T-helper 17 cell (primary cell): ENCODE measurements at regions not wholly inside any gene's neighbourhood (a gene's known extent, or its start where the extent isn't known, plus 50 kb on each side); places are given as distances from the start of the nearest gene placed in this dataset.

ENCODE experiments used
- ATAC-seq: fragments of 150-1000 bp; cut with Tn5 transposase; 2 replicates; pipeline ENCODE4 v1.10.0; 2021; ENCODE audit warnings: mild to moderate bottlenecking, moderate library complexity
- DNase-seq, 3 donors: peaks; one replicate each; pipeline versions ENCODE4 v3.0.0 to v3.0.0-alpha.2; 2020 to 2021
- H3K9me3 ChIP-seq: one replicate; pipeline ENCODE4 v1.7.0; 2013; ENCODE audit warnings: low read length, mild to moderate bottlenecking; ENCODE audit not compliant: control insufficient read depth, poor library complexity, severe bottlenecking
- H3K27ac Mint-ChIP-seq: one replicate; pipeline ENCODE4 v1.8.0; 2022; ENCODE audit warnings: mild to moderate bottlenecking, moderate library complexity, mixed read lengths
- H3K27me3 Mint-ChIP-seq: one replicate; pipeline ENCODE4 v1.8.0; 2022; ENCODE audit warnings: mixed read lengths
- H3K36me3 Mint-ChIP-seq: one replicate; pipeline ENCODE4 v1.8.0; 2022; ENCODE audit warnings: low read depth, mixed read lengths
- H3K4me1 Mint-ChIP-seq: one replicate; pipeline ENCODE4 v1.8.0; 2022; ENCODE audit warnings: mild to moderate bottlenecking, mixed read lengths
- H3K4me3 Mint-ChIP-seq: one replicate; pipeline ENCODE4 v1.8.0; 2022; ENCODE audit warnings: mild to moderate bottlenecking, moderate library complexity, mixed read lengths

DNA sequence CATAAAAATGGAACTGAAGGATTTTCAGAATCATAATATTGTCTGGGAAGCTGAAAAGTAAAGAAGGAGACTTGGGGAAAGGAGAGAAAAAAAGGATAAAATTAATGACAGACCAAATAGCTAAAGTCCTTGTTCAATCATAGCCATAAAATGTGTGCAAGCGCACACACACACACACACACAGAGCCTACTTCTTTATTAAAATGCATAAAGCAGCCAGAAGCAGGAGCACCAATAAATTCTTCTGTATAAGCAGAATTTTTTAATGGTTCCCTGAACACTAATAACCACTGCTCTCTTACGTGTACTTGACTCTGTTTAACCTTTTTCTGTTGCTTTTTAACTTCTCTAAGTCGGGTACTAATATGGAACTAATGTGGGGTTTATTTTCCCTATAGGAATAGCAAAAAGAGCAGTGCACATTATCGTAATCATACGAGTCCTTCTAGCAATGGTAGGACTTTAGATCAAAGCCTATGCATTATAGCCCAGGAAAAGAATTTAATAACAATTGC, 131.0 kb upstream of the PSMD7 start:
- H3K4me1 Mint-ChIP-seq = no peaks in the 10 kb centered on the region
- DNase-seq (no peak), ATAC-seq (no peak)
- no peak overlapping the region for H3K27ac Mint-ChIP-seq
- no peaks in the 10 kb centered on the region for H3K36me3 Mint-ChIP-seq
- no peaks in the 10 kb centered on the region for H3K9me3 ChIP-seq
- H3K4me3 Mint-ChIP-seq = no peak overlapping the region
- no peaks in the 10 kb centered on the region for H3K27me3 Mint-ChIP-seq

DNA sequence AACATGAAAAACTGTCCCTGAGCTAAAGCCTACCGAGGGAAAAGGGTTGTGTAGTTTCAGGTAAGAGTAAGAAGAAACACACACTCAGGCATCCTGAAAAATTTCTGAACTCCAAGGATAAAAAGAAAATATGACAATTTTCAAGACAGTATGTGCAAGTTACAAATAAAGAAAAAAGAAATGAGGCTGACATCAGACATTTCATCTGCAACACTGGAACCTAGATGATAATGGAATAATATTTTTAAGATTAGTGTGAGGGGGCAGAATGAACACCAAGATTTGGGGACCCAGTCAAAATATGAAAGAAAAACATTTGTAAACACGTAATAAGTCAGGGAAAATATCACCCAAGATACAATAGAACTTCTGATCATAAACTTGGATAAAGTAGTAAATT, 135.9 kb upstream of the PSMD7 start:
- H3K4me3 Mint-ChIP-seq = no peak overlapping the region
- no peak overlapping the region for H3K27ac Mint-ChIP-seq
- no peaks in the 10 kb centered on the region for H3K36me3 Mint-ChIP-seq
- no peaks in the 10 kb centered on the region for H3K4me1 Mint-ChIP-seq
- H3K27me3 Mint-ChIP-seq = no peaks in the 10 kb centered on the region
- H3K9me3 ChIP-seq = no peaks in the 10 kb centered on the region
- ATAC-seq (no peak), DNase-seq (no peak)

DNA sequence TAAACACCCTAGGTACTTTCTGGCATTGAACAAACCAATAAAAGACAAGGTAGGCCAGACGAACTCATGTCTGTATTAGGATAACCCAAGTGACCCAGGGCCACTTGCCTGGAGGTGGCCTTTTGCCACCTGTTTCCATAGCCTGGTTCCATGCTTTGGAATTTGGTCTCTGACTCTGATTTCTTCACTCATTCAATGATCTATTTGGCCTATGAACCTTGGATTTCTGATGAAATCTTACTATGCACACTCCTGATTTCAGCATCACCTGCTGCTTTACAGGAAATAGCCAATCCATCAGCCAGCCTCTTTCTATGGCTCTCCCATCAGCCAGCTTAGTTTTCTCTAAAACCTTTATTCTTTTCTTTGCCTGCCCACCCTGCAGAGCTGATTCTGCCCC, 142.8 kb upstream of the PSMD7 start:
- H3K4me3 Mint-ChIP-seq = no peak overlapping the region
- DNase-seq (no peak), ATAC-seq (no peak)
- no peak overlapping the region for H3K27ac Mint-ChIP-seq
- H3K9me3 ChIP-seq = no peaks in the 10 kb centered on the region
- no peaks in the 10 kb centered on the region for H3K27me3 Mint-ChIP-seq
- H3K36me3 Mint-ChIP-seq = no peaks in the 10 kb centered on the region
- H3K4me1 Mint-ChIP-seq = no peaks in the 10 kb centered on the region

DNA sequence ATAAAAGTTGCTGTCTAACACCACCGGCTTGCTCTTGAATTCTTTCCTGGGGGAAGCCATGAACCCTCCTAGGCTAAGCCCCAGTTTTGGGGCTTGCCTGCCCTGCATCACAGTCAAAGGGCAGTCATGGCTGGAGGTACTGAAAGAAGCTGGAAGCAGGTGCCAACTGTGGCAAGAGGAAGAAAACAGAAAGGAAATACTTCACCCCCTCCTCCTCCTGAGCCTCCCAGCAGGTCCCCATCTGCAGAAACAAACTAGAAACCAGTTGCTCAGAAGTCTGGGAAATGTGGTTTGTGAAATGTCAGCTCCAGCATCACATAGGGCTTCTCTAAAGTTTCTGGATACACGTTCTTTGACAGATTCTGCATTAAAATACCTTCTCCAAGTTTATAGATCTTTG, 150.0 kb upstream of the PSMD7 start:
- no peaks in the 10 kb centered on the region for H3K9me3 ChIP-seq
- H3K4me1 Mint-ChIP-seq = no peaks in the 10 kb centered on the region
- no peak overlapping the region for H3K27ac Mint-ChIP-seq
- H3K27me3 Mint-ChIP-seq = no peaks in the 10 kb centered on the region
- no peaks in the 10 kb centered on the region for H3K36me3 Mint-ChIP-seq
- ATAC-seq = no peak
- no peak for DNase-seq
- H3K4me3 Mint-ChIP-seq = no peak overlapping the region

DNA sequence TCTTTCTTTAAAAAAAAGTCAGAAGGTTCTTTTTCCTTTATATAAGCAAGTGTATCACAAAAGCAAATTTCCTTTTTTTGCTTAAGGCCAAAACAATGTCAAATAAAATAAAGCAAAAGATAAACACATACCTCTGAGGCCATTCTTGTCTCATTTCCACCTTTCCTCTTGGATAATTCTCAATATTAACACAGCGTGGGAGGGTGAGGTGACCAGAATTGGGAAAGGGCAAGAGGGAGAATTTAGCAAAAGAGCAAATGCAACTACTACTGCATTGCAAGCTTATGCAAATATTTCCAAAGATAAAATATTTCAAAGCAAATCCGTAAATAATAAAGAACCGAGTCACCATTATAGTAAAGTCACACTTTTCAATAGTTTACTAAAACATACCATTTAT, 153.4 kb upstream of the PSMD7 start:
- Mint-ChIP-seq H3K4me3 (no peak overlapping the region), H3K36me3 (no peaks in the 10 kb centered on the region), H3K27me3 (peaks cover 4% of the 10 kb centered on the region), H3K27ac (no peak overlapping the region), H3K4me1 (no peaks in the 10 kb centered on the region)
- DNase-seq = no peak
- no peaks in the 10 kb centered on the region for H3K9me3 ChIP-seq
- no peak for ATAC-seq

DNA sequence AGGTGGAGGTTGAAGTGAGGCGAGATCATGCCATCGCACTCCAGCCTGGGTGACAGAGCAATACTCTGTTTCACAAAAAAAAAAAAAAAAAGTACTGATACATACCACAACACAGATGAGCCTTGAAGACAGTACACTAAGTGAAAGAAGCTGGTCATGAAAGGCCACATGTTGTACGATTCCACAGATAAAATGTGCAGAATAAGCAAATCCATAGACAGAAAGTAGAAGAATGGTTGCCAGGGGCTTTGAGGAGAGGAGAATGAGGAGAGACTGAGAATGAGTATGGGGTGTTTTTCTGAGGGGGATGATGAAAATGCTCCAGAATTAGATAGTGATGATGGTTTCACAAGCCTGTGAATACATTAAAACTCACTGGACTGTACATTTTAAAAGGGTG, 155.6 kb upstream of the PSMD7 start:
- H3K4me3 Mint-ChIP-seq = no peak overlapping the region
- ATAC-seq = no peak
- no peaks in the 10 kb centered on the region for H3K4me1 Mint-ChIP-seq
- no peaks in the 10 kb centered on the region for H3K9me3 ChIP-seq
- no peaks in the 10 kb centered on the region for H3K36me3 Mint-ChIP-seq
- DNase-seq = no peak
- H3K27ac Mint-ChIP-seq = no peak overlapping the region
- H3K27me3 Mint-ChIP-seq = peaks cover 4% of the 10 kb centered on the region

DNA sequence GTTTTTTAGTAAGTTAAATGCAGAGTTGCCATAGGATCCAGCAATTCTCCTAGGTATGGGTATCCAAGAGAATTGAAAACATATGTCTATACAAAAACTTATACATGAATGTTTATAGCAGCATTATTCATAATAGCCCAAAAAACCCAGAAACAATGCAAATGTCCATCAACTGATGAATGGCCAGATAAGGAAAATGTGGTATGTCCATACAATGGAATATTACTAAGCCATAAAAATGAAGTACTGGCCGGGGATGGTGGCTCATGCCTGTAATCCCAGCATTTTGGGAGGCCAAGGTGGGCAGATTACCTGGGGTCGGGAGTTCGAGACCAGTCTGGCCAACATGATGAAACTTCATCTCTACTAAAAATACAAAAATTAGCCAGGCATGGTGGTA, 156.1 kb upstream of the PSMD7 start:
- H3K36me3 Mint-ChIP-seq = no peaks in the 10 kb centered on the region

DNA sequence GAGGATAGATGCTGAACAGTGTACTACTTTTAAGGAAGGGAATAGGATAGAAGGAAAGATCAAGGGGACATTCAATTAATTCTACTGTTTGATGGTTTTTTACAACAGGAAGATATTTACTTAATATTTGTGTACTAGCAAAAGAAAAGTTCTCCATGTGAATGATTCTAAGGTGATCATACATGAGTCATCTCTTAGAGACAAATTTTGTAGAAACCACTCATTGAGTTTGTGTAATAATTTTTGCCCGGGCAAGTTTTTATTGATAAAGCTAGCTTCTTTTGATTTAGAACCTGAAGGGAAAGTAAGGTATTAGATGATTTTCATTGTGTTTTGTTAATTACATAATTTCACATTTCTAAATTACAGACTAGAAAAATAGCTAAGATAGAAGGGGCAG, 172.8 kb upstream of the PSMD7 start:
- Mint-ChIP-seq H3K4me3 (no peak overlapping the region), H3K36me3 (no peaks in the 10 kb centered on the region), H3K27ac (no peak overlapping the region), H3K4me1 (no peaks in the 10 kb centered on the region), H3K27me3 (peaks cover 5% of the 10 kb centered on the region)
- ATAC-seq (no peak), DNase-seq (no peak)
- H3K9me3 ChIP-seq = no peaks in the 10 kb centered on the region

More for the DNA sequence above, 156.1 kb upstream of the PSMD7 start:
- Mint-ChIP-seq H3K27me3 (peaks cover 4% of the 10 kb centered on the region), H3K4me3 (no peak overlapping the region), H3K4me1 (no peaks in the 10 kb centered on the region), H3K27ac (no peak overlapping the region)
- ATAC-seq (no peak), DNase-seq (no peak)
- no peaks in the 10 kb centered on the region for H3K9me3 ChIP-seq

DNA sequence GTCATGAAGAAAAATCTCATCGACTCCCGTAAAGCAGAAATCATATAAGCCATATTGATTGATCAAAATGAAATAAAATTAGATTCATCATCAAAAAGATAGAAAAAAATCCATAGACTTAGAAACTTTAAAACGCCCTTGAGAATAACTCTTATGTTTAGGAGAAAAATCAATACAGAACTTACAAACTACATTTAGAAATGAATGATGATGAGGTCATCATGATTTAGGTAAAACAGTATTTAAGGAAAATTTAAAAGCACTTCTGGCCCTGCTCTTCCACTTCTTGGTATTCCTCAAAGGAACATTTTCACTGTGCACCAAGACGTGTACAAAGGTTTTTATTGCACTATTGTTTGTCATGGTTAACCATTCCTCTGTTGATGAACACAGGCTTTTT, 173.4 kb upstream of the PSMD7 start:
- no peaks in the 10 kb centered on the region for H3K4me1 Mint-ChIP-seq
- DNase-seq (no peak), ATAC-seq (no peak)
- H3K9me3 ChIP-seq = no peaks in the 10 kb centered on the region
- H3K27ac Mint-ChIP-seq = no peak overlapping the region
- peaks cover 6% of the 10 kb centered on the region for H3K27me3 Mint-ChIP-seq
- no peak overlapping the region for H3K4me3 Mint-ChIP-seq
- H3K36me3 Mint-ChIP-seq = no peaks in the 10 kb centered on the region

DNA sequence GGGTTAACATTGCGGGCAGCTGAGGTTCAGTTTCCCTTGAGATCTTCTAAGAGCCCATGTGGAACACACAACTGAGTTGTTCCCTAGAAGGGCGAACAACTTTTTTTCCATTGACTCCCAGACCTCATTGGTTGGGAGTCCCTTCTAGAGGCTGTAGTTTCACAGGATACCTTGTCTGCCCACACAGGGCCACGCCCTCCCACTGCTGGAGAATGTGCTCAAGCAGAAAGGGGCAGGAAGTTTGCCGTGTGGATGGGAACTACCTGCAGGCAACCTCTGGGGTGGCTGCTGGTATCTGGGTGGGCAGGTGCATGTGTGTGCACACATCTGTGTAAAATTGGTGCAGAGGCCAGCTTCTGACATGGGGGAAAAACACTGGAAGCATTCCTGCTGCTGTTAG, 178.8 kb upstream of the PSMD7 start:
- Mint-ChIP-seq H3K4me1 (no peaks in the 10 kb centered on the region), H3K4me3 (no peak overlapping the region), H3K36me3 (no peaks in the 10 kb centered on the region), H3K27ac (no peak overlapping the region), H3K27me3 (peaks cover 19% of the 10 kb centered on the region)
- DNase-seq (no peak), ATAC-seq (no peak)
- H3K9me3 ChIP-seq = no peaks in the 10 kb centered on the region

DNA sequence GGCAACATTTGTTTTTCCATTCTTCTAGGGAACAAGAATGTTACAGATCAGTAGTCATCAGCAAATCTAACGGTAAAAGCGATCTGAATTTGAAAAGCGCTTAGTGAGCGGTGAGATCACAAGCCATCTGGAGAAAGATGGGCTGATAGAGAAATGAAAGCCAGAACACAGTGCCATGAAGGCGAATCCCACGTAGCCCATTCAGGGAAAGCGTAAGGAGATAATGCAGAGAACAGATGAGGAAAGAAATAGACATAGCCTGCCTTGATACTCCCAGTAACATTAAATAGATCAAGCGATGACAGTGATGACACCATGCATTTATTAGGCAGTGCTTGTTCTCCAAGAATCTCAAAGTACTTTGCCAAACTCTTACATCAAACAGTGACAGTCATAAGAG, 183.1 kb upstream of the PSMD7 start:
- no peaks in the 10 kb centered on the region for H3K4me1 Mint-ChIP-seq
- H3K4me3 Mint-ChIP-seq = no peak overlapping the region
- peaks cover 22% of the 10 kb centered on the region for H3K27me3 Mint-ChIP-seq
- no peaks in the 10 kb centered on the region for H3K36me3 Mint-ChIP-seq
- no peak overlapping the region for H3K27ac Mint-ChIP-seq
- DNase-seq (no peak), ATAC-seq (no peak)
- H3K9me3 ChIP-seq = no peaks in the 10 kb centered on the region

DNA sequence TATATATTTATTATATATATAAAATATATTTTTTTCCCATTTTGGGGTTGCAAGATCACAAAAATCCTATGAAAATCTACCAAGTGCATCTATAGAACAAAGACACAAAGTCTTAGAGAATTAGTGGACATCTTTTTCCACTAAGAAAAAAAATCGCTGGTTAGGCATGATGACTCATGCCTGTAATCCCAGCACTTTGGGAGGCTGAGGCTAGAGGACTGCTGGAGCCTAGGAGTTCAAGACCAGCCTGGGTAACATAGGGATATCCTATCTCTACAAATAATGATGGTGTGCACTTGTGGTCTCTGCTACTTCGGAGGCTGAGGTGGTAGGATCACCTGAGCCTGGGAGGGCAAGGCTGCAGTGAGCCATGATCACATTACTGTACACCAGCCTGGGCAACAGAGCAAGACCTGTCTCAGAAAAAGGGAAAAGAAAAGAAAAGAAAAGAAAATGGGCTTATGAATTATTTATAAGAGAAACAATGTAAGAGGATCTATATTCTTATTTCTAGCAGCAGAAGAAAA, 185.1 kb upstream of the PSMD7 start:
- DNase-seq (no peak), ATAC-seq (no peak)
- Mint-ChIP-seq H3K36me3 (no peaks in the 10 kb centered on the region), H3K4me3 (no peak overlapping the region), H3K4me1 (peaks cover 5% of the 10 kb centered on the region), H3K27ac (no peak overlapping the region), H3K27me3 (peaks cover 19% of the 10 kb centered on the region)
- no peaks in the 10 kb centered on the region for H3K9me3 ChIP-seq

DNA sequence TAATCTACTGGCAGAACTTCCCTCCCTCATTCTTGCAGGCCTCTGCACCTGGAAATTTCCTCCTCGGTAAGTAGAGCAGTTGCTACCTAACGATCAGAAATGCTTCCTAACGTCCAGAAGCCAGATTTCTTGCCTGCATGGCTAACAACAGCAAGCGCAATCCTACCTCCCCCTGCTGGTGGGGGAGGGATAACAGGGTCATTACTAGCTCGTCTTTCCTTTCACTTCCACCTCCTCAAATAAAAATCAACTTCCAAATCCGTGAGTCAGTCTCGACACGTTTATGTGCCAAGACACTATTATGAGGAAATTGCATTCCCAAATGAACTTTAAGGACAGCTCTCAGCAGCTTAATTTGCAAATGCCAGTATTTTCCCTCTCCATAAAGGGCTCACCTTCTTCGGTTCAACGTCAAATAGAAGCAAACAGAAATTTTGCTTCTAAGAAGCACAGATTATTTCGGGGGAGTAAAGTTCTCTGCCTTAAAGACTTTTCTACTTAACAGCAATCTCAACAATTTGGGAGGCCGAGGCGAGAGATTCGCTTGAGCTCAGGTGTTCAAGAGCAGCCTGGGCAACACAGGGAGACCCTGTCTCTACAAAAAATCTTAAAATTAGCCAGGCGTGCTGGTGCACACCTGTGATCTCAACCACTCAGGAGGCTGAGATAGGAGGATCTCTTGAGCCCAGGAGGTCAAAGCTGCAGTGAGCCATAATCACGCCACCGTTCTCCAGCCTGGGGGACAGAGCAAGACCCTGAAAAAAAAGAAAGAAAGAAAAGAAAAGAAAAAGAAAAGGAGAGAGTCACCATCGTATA, 188.6 kb upstream of the PSMD7 start:
- Mint-ChIP-seq H3K36me3 (no peaks in the 10 kb centered on the region), H3K4me1 (peaks cover 5% of the 10 kb centered on the region), H3K4me3 (peak overlapping the region; percentile 37), H3K27ac (peak overlapping the region; percentile 41), H3K27me3 (peaks cover 24% of the 10 kb centered on the region)
- ATAC-seq = peak; percentile 35
- H3K9me3 ChIP-seq = no peaks in the 10 kb centered on the region
- no peak for DNase-seq

DNA sequence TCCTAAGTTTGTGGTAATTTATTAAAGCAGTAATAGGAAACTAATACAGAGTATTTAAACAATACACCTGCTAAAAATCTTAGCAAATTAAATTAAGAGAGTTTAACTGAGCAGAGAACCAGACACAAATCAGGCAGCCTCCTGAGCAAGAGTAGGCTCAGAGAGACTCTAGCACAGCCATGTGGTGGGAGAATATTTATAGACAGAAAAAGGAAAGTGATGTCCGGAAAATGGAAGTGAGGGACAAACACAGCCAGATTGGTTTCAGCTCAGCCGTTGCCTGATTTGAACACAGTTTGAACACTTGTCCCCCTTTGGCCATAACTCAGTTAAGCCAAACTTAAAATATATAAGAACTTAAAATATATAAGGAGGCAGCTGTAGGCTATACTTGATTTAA, 192.6 kb upstream of the PSMD7 start:
- no peaks in the 10 kb centered on the region for H3K9me3 ChIP-seq
- DNase-seq (no peak), ATAC-seq (no peak)
- no peak overlapping the region for H3K4me3 Mint-ChIP-seq
- peaks cover 22% of the 10 kb centered on the region for H3K27me3 Mint-ChIP-seq
- peaks cover 5% of the 10 kb centered on the region for H3K4me1 Mint-ChIP-seq
- H3K27ac Mint-ChIP-seq = peak overlapping the region; percentile 19
- H3K36me3 Mint-ChIP-seq = no peaks in the 10 kb centered on the region
